OCI-LY3 (cell line): ENCODE measurements at regions not wholly inside any gene's neighbourhood (a gene's known extent, or its start where the extent isn't known, plus 50 kb on each side); places are given as distances from the start of the nearest gene placed in this dataset.

Source experiments
- EZH2phosphoT487 ChIP-seq: fragments of 200-600 bp; shearing (Covaris generic); IDR thresholded peaks from 2 replicates; pipeline ENCODE4 v1.6.1; 2018; ENCODE audit warnings: antibody characterized with exemption, mixed run types, low read depth
- TF ChIP-seq, protein P1 (sequence below): fragments of 200-600, 300-600 bp; sonication (generic); IDR thresholded peaks from 2 replicates; pipeline ENCODE4 v1.5.1; 2014; ENCODE audit warnings: antibody characterized with exemption, low read length, low read depth

- TF ChIP-seq, protein P1, sequence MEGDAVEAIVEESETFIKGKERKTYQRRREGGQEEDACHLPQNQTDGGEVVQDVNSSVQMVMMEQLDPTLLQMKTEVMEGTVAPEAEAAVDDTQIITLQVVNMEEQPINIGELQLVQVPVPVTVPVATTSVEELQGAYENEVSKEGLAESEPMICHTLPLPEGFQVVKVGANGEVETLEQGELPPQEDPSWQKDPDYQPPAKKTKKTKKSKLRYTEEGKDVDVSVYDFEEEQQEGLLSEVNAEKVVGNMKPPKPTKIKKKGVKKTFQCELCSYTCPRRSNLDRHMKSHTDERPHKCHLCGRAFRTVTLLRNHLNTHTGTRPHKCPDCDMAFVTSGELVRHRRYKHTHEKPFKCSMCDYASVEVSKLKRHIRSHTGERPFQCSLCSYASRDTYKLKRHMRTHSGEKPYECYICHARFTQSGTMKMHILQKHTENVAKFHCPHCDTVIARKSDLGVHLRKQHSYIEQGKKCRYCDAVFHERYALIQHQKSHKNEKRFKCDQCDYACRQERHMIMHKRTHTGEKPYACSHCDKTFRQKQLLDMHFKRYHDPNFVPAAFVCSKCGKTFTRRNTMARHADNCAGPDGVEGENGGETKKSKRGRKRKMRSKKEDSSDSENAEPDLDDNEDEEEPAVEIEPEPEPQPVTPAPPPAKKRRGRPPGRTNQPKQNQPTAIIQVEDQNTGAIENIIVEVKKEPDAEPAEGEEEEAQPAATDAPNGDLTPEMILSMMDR, result no peak
- TF ChIP-seq EZH2phosphoT487, result no peak
Observed at GRCh38 chr6:2426561-2427340, 181.3 kb upstream of the GMDS start.
